ENCODE measurements at regions not wholly inside any gene's neighbourhood (a gene's known extent, or its start where the extent isn't known, plus 50 kb on each side); places are given as distances from the start of the nearest gene placed in this dataset.
"Not testable (repeated sequence)": the region's sequence is repeated elsewhere in the genome, so short reads cannot be mapped to it uniquely, and the experiment has no call there.

GRCh38 chr1:59193443-59194093 lies 103.3 kb upstream of the FGGY start:
- DNase-seq: no peak

GRCh38 chr1:59194621-59195020 lies 102.3 kb upstream of the FGGY start:
- no peak for DNase-seq

- no peak for DNase-seq
Measured at GRCh38 chr1:59195151-59195550, 101.7 kb upstream of the FGGY start.

- DNase-seq: no peak
Measured at GRCh38 chr1:59198564-59198963, 98.3 kb upstream of the FGGY start.

- DNase-seq: no peak
Measured at GRCh38 chr1:59199147-59199546, 97.7 kb upstream of the FGGY start.

- no peak for DNase-seq
Measured at GRCh38 chr1:59199719-59200376, 97.0 kb upstream of the FGGY start.

GRCh38 chr1:59201341-59201740 lies 95.6 kb upstream of the FGGY start:
- no peak for DNase-seq

GRCh38 chr1:59202455-59202854 lies 94.4 kb upstream of the FGGY start:
- no peak for DNase-seq

- no peak for DNase-seq
Measured at GRCh38 chr1:59204001-59204400, 92.9 kb upstream of the FGGY start.

GRCh38 chr1:59206616-59207015 lies 90.3 kb upstream of the FGGY start:
- DNase-seq: not testable (repeated sequence)

- not testable (repeated sequence) for DNase-seq
Measured at GRCh38 chr1:59210430-59210829, 86.5 kb upstream of the FGGY start.

GRCh38 chr1:59212706-59213105 lies 84.2 kb upstream of the FGGY start:
- no peak for DNase-seq

- no peak for DNase-seq
Measured at GRCh38 chr1:59214248-59215208, 82.4 kb upstream of the FGGY start.

- DNase-seq: no peak
Measured at GRCh38 chr1:59215766-59216291, 81.1 kb upstream of the FGGY start.

GRCh38 chr1:59217439-59217838 lies 79.5 kb upstream of the FGGY start:
- DNase-seq: not testable (repeated sequence)

GRCh38 chr1:59218521-59219236 lies 78.2 kb upstream of the FGGY start:
- no peak for DNase-seq

GRCh38 chr1:59219916-59220315 lies 77.0 kb upstream of the FGGY start:
- DNase-seq: no peak

GRCh38 chr1:59220356-59220755 lies 76.5 kb upstream of the FGGY start:
- no peak for DNase-seq

- no peak for DNase-seq
Measured at GRCh38 chr1:59223198-59223597, 73.7 kb upstream of the FGGY start.

GRCh38 chr1:59223989-59224634 lies 72.8 kb upstream of the FGGY start:
- DNase-seq: no peak

GRCh38 chr1:59225594-59226316 lies 71.1 kb upstream of the FGGY start:
- DNase-seq: no peak
